B cell (primary cell): ENCODE measurements at regions not wholly inside any gene's neighbourhood (a gene's known extent, or its start where the extent isn't known, plus 50 kb on each side); places are given as distances from the start of the nearest gene placed in this dataset.

Experiments used
- ATAC-seq: fragments of 200-7000 bp; cut with Tn5 transposase; one replicate; pipeline ENCODE4 v1.10.0; 2021; ENCODE audit warnings: low read depth, mild to moderate bottlenecking, moderate number of reproducible peaks, moderate library complexity
- CTCF ChIA-PET: fragments of 350-600 bp; sonication (Branson Sonifier 250); formaldehyde crosslinking; loops from one replicate; lab custom pipeline; 2021; ENCODE audit warnings: antibody characterized with exemption, inconsistent platforms; lab: Charles Lee
- POLR2A ChIA-PET: fragments of 350-600 bp; sonication (Branson Sonifier 250); formaldehyde crosslinking; loops from one replicate; lab custom pipeline; 2021; ENCODE audit warnings: antibody characterized with exemption; lab: Charles Lee
- DNase-seq: peaks from one replicate; pipeline ENCODE4 v3.0.0; 2013
- H2AFZ ChIP-seq: 2 replicates; pipeline ENCODE4 v1.6.1; 2012; ENCODE audit warnings: mild to moderate bottlenecking, low read depth, low read length; ENCODE audit not compliant: insufficient read depth, poor library complexity, severe bottlenecking
- H3K27ac ChIP-seq, 2 donors: 1 replicate in 1 of 2; 2 replicates in 1 of 2; pipeline ENCODE4 v1.5.1; 2012 to 2013; ENCODE audit warnings: low read length in 2 of 2, mild to moderate bottlenecking in 2 of 2, moderate library complexity in 1 of 2
- H3K27me3 ChIP-seq, 4 experiments: fragments of 200-600 bp in 1 of 4; sonication (generic) in 1 of 4; replicated peaks in 1 of 4; 1 replicate in 2 of 4; 2 replicates in 2 of 4; pipeline versions ENCODE4 v1.6.1 to v1.7.0; 2013 to 2016; ENCODE audit warnings: low read length in 3 of 4, mild to moderate bottlenecking in 2 of 4, mixed read lengths in 1 of 4, moderate library complexity in 1 of 4; ENCODE audit not compliant: insufficient read depth in 4 of 4, control insufficient read depth in 3 of 4; ENCODE audit errors: control extremely low read depth in 1 of 4
- H3K36me3 ChIP-seq, 2 experiments: replicated peaks in 1 of 2; 1 replicate in 1 of 2; 2 replicates in 1 of 2; pipeline versions ENCODE4 v1.6.1 to v1.7.1; 2013; ENCODE audit warnings: low read length in 1 of 2; ENCODE audit not compliant: insufficient read depth in 2 of 2, control insufficient read depth in 1 of 2; ENCODE audit errors: control extremely low read depth in 1 of 2, extremely low read depth in 1 of 2
- H3K4me1 ChIP-seq, 2 donors: fragments of 200-600 bp in 1 of 2; sonication (generic) in 1 of 2; 1 replicate in 1 of 2; 2 replicates in 1 of 2; pipeline versions ENCODE4 v1.5.1 to v1.6.1; 2013 to 2017; ENCODE audit warnings: low read length in 2 of 2; ENCODE audit not compliant: control insufficient read depth in 2 of 2, insufficient read depth in 2 of 2
- H3K4me2 ChIP-seq: replicated peaks from 2 replicates; pipeline ENCODE3; 2012; ENCODE audit warnings: mild to moderate bottlenecking, low read depth, low read length; ENCODE audit not compliant: poor library complexity, severe bottlenecking
- H3K4me3 ChIP-seq, 5 experiments: fragments of 200-600 bp in 1 of 5; sonication (generic) in 1 of 5; 1 replicate in 3 of 5; 2 replicates in 2 of 5; pipeline versions ENCODE4 v1.5.1 to v1.7.0; 2011 to 2016; ENCODE audit warnings: low read length in 4 of 5, mild to moderate bottlenecking in 4 of 5, low read depth in 2 of 5, control low read depth in 1 of 5, moderate library complexity in 1 of 5; ENCODE audit not compliant: insufficient read depth in 1 of 5; ENCODE audit errors: control extremely low read depth in 1 of 5, extremely low read depth in 1 of 5
- H3K79me2 ChIP-seq: fragments of 200-600 bp; sonication (generic); one replicate; pipeline ENCODE4 v1.6.0; 2016; ENCODE audit warnings: low read length; ENCODE audit not compliant: control insufficient read depth, insufficient read depth
- H3K9ac ChIP-seq: fragments of 200-600 bp; sonication (generic); 2 replicates; pipeline ENCODE4 v1.6.1; 2017; ENCODE audit warnings: mild to moderate bottlenecking, low read length, moderate library complexity
- H3K9me3 ChIP-seq, 3 donors: one replicate each; pipeline versions ENCODE4 v1.6.1 to v1.7.1; 2013; ENCODE audit warnings: low read length in 2 of 3; ENCODE audit not compliant: control insufficient read depth in 2 of 3, insufficient read depth in 1 of 3; ENCODE audit errors: control extremely low read depth in 1 of 3
- H4K20me1 ChIP-seq: 2 replicates; pipeline ENCODE4 v1.6.0; 2012; ENCODE audit warnings: mild to moderate bottlenecking, low read length; ENCODE audit not compliant: insufficient read depth, control insufficient read depth, poor library complexity, severe bottlenecking
- H3K27ac Mint-ChIP-seq: one replicate; pipeline ENCODE4 v1.8.0; 2021; ENCODE audit warnings: mixed read lengths
- H3K27me3 Mint-ChIP-seq: one replicate; pipeline ENCODE4 v1.8.0; 2021; ENCODE audit warnings: mixed read lengths
- H3K4me1 Mint-ChIP-seq: one replicate; pipeline ENCODE4 v1.8.0; 2021; ENCODE audit warnings: mixed read lengths
- H3K4me3 Mint-ChIP-seq: one replicate; pipeline ENCODE4 v1.8.0; 2021; ENCODE audit warnings: mixed read lengths
- H3K9me3 Mint-ChIP-seq: one replicate; pipeline ENCODE4 v1.8.0; 2022; ENCODE audit warnings: mixed read lengths; ENCODE audit not compliant: insufficient read depth
- CTCF ChIP-seq: fragments of 200-600 bp; IDR thresholded peaks from one replicate; pipeline ENCODE4 v1.8.0; 2022; ENCODE audit warnings: antibody characterized with exemption, mild to moderate bottlenecking
- EZH2 ChIP-seq: IDR thresholded peaks from 2 replicates; pipeline ENCODE4 v1.6.1; 2012; ENCODE audit warnings: borderline replicate concordance, low read depth, mild to moderate bottlenecking, moderate library complexity, low read length; ENCODE audit not compliant: insufficient read depth, poor library complexity, severe bottlenecking
- WGBS: methylation state at CpG from one replicate; pipeline ENCODE4 v1.1.5; 2013; ENCODE audit warnings: missing lambda C conversion rate; ENCODE audit not compliant: insufficient coverage; 5-methylcytosine and 5-hydroxymethylcytosine counted together
- intact Hi-C: fragments of 100-400 bp; cut with micrococcal nuclease; formaldehyde crosslinking; loops from one replicate; pipeline ENCODE4 v1.10.0; 2022

- intact Hi-C loops = no loop called here
- H3K27me3 Mint-ChIP-seq = no peaks in the 10 kb centered on the region
- Histone ChIP-seq H3K79me2 (no peaks in the 10 kb centered on the region), H3K36me3 (no peaks in the 10 kb centered on the region), H3K9me3 (peaks cover 1 to 22% (median 10%) of the 10 kb centered on the region in 3 donors), H3K27me3 (no peaks in the 10 kb centered on the region), H2AFZ (no peak overlapping the region), H3K27ac (no peak overlapping the region), H3K4me3 (no peak overlapping the region), H3K4me2 (no peak overlapping the region), H4K20me1 (no peaks in the 10 kb centered on the region), H3K9ac (no peak overlapping the region), H3K4me1 (peaks cover 2 to 7% of the 10 kb centered on the region in 2 donors)
- DNase-seq (no peak), ATAC-seq (no peak)
- ChIA-PET POLR2A (no interaction called here), CTCF (no interaction called here)
- TF ChIP-seq EZH2 = no peak
- no peak for TF ChIP-seq CTCF
- H3K9me3 Mint-ChIP-seq = peaks cover 11% of the 10 kb centered on the region
- WGBS = no CpG with 5 or more reads among the region's 2 CpGs
- H3K4me3 Mint-ChIP-seq = no peak overlapping the region
- H3K4me1 Mint-ChIP-seq = peaks cover 9% of the 10 kb centered on the region
- H3K27ac Mint-ChIP-seq = no peak overlapping the region
Observed at GRCh38 chr9:8037745-8038144, 238.2 kb upstream of the DMAC1 start.

GRCh38 chr9:8036914-8037524 lies 237.4 kb upstream of the DMAC1 start:
- Mint-ChIP-seq H3K27ac (no peak overlapping the region), H3K4me1 (peaks cover 9% of the 10 kb centered on the region), H3K27me3 (no peaks in the 10 kb centered on the region), H3K9me3 (peaks cover 11% of the 10 kb centered on the region), H3K4me3 (peak overlapping the region; percentile 51)
- Histone ChIP-seq H3K4me3 (no peak overlapping the region), H3K4me1 (peaks cover 2 to 7% of the 10 kb centered on the region in 2 donors), H3K27me3 (no peaks in the 10 kb centered on the region), H3K9ac (no peak overlapping the region), H3K27ac (no peak overlapping the region), H3K79me2 (no peaks in the 10 kb centered on the region), H2AFZ (no peak overlapping the region), H4K20me1 (no peaks in the 10 kb centered on the region), H3K9me3 (peaks cover 1 to 22% (median 10%) of the 10 kb centered on the region in 3 donors), H3K4me2 (no peak overlapping the region), H3K36me3 (no peaks in the 10 kb centered on the region)
- no peak for DNase-seq
- intact Hi-C loops = no loop called here
- ChIA-PET POLR2A (no interaction called here), CTCF (no interaction called here)
- ATAC-seq = no peak
- no peak for TF ChIP-seq CTCF
